Body of pancreas (tissue), 4 donors: ENCODE measurements at regions not wholly inside any gene's neighbourhood (a gene's known extent, or its start where the extent isn't known, plus 50 kb on each side); places are given as distances from the start of the nearest gene placed in this dataset.
"Not testable (repeated sequence)": the region's sequence is repeated elsewhere in the genome, so short reads cannot be mapped to it uniquely, and the experiment has no call there.

Experiments
- ATAC-seq: fragments of 150-250 bp; one replicate; pipeline ENCODE4 v1.9.1; 2016
- DNase-seq, 4 donors: peaks; one replicate each; pipeline ENCODE4 v3.0.0-alpha.2; 2019
- H3K27ac ChIP-seq, 4 donors: fragments of 200-600 bp; sonication (generic); 1 replicate in 3 of 4; 2 replicates in 1 of 4; pipeline versions ENCODE4 v1.5.1 to v1.6.1; 2016 to 2019; ENCODE audit warnings: mild to moderate bottlenecking in 1 of 4, mixed read lengths in 1 of 4, moderate library complexity in 1 of 4
- H3K27me3 ChIP-seq, 2 donors: fragments of 200-600 bp; sonication (generic); one replicate each; pipeline ENCODE4 v1.6.0; 2016; ENCODE audit warnings: mild to moderate bottlenecking in 1 of 2
- H3K36me3 ChIP-seq, 2 donors: fragments of 200-600 bp; sonication (generic); replicated peaks in 1 of 2; 2 replicates each; pipeline ENCODE4 v1.5.1; 2016; ENCODE audit warnings: low read depth in 2 of 2; ENCODE audit not compliant: insufficient read depth in 1 of 2
- H3K4me1 ChIP-seq: fragments of 200-600 bp; sonication (generic); one replicate; pipeline ENCODE4 v1.6.0; 2016
- H3K4me3 ChIP-seq, 2 donors: fragments of 200-600 bp; sonication (generic); 1 replicate in 1 of 2; 2 replicates in 1 of 2; pipeline ENCODE4 v1.5.1; 2016 to 2019
- H3K9me3 ChIP-seq, 3 donors: fragments of 200-600 bp; sonication (generic); 1 replicate in 2 of 3; 2 replicates in 1 of 3; pipeline ENCODE4 v1.5.1; 2016
- CTCF ChIP-seq, 7 experiments: fragments of 450-650 bp in 4 of 7; fragments of 200-600 bp in 3 of 7; sonication (generic) in 3 of 7; IDR thresholded peaks; one replicate each; pipeline ENCODE4 v1.5.1; 2016 to 2019; ENCODE audit warnings: antibody characterized with exemption in 7 of 7
- POLR2A ChIP-seq, 3 donors: fragments of 450-650 bp; IDR thresholded peaks; one replicate each; pipeline ENCODE4 v1.6.1; 2016; ENCODE audit warnings: antibody characterized with exemption in 3 of 3, mild to moderate bottlenecking in 2 of 3
- WGBS, 2 donors: methylation state at CpG; one replicate each; pipeline ENCODE4 v1.1.5; 2017; 5-methylcytosine and 5-hydroxymethylcytosine counted together
- intact Hi-C: fragments of 100-400 bp; cut with DNase I; formaldehyde crosslinking; loops from one replicate; pipeline ENCODE4 v1.15.1; 2023

GRCh38 chr3:156038869-156039268 lies 81.5 kb upstream of the KCNAB1 start:
- ATAC-seq (no peak), DNase-seq (no peak)
- Histone ChIP-seq H3K4me1 (no peaks in the 10 kb centered on the region), H3K4me3 (no peak overlapping the region), H3K27ac (no peak overlapping the region), H3K9me3 (no peaks in the 10 kb centered on the region), H3K36me3 (no peaks in the 10 kb centered on the region), H3K27me3 (no peaks in the 10 kb centered on the region)
- 97% methylated on average over 1 of the region's 1 CpG for WGBS, 2 donors
- intact Hi-C loops: no loop called here
- no peak for TF ChIP-seq POLR2A (IDR thresholded peaks at IDR 0.05)

GRCh38 chr3:156040041-156040440 lies 80.3 kb upstream of the KCNAB1 start:
- Histone ChIP-seq H3K4me3 (no peak overlapping the region), H3K27ac (no peak overlapping the region), H3K4me1 (no peaks in the 10 kb centered on the region), H3K9me3 (no peaks in the 10 kb centered on the region), H3K27me3 (no peaks in the 10 kb centered on the region), H3K36me3 (no peaks in the 10 kb centered on the region)
- TF ChIP-seq POLR2A (IDR thresholded peaks at IDR 0.05) (no peak), CTCF (IDR thresholded peaks at IDR 0.05) (no peak)
- intact Hi-C loops: no loop called here
- no peak for ATAC-seq
- DNase-seq: no peak
- 57 to 62% methylated on average over 1 of the region's 1 CpG for WGBS, 2 donors

GRCh38 chr3:156041216-156041841 lies 79.0 kb upstream of the KCNAB1 start:
- H3K27ac ChIP-seq, H3K4me3 ChIP-seq, H3K4me1 ChIP-seq, H3K9me3 ChIP-seq, ATAC-seq, DNase-seq, intact Hi-C loops, H3K27me3 ChIP-seq, H3K36me3 ChIP-seq: not testable (repeated sequence)
- 94 to 96% methylated on average over 4 to 36 of the region's 36 CpGs for WGBS, 2 donors

GRCh38 chr3:156041856-156042255 lies 78.5 kb upstream of the KCNAB1 start:
- H3K4me3 ChIP-seq, H3K36me3 ChIP-seq, H3K27me3 ChIP-seq, H3K27ac ChIP-seq, H3K4me1 ChIP-seq, intact Hi-C loops, ATAC-seq, H3K9me3 ChIP-seq, DNase-seq: not testable (repeated sequence)
- WGBS, 2 donors: 68 to 77% methylated on average over 7 of the region's 7 CpGs

- 34 to 35% methylated on average over 13 to 17 of the region's 17 CpGs for WGBS, 2 donors
- ATAC-seq (peak; percentile 35), DNase-seq (peak; percentile 48 to 64 (median 58))
- H3K36me3 ChIP-seq, H3K27me3 ChIP-seq, H3K27ac ChIP-seq, intact Hi-C loops, H3K4me3 ChIP-seq, H3K9me3 ChIP-seq, H3K4me1 ChIP-seq: not testable (repeated sequence)
- TF ChIP-seq CTCF (IDR thresholded peaks at IDR 0.05): peak; percentile 45 to 84 (median 65)
These were observed 76.3 kb upstream of the KCNAB1 start for GRCh38 chr3:156043832-156044633.

- 85 to 91% methylated on average over 8 to 12 of the region's 13 CpGs for whole genome bisulfite sequencing, 2 donors
- no peaks in the 10 kb centered on the region for H3K4me1 ChIP-seq
- intact Hi-C loops: no loop called here
- no peak overlapping the region for H3K4me3 ChIP-seq
- no peak for TF ChIP-seq POLR2A (IDR thresholded peaks at IDR 0.05)
- no peak for TF ChIP-seq CTCF (IDR thresholded peaks at IDR 0.05)
- ATAC-seq (no peak), DNase-seq (no peak)
- H3K9me3 ChIP-seq: no peaks in the 10 kb centered on the region
- no peak overlapping the region for H3K27ac ChIP-seq
- H3K27me3 ChIP-seq: no peaks in the 10 kb centered on the region
- no peaks in the 10 kb centered on the region for H3K36me3 ChIP-seq
These were observed 75.8 kb upstream of the KCNAB1 start for GRCh38 chr3:156044634-156044975.

GRCh38 chr3:156048483-156048882 lies 71.9 kb upstream of the KCNAB1 start:
- intact Hi-C loops, ATAC-seq: not testable (repeated sequence)
- 81% methylated on average over 3 of the region's 3 CpGs for WGBS, 2 donors

More at GRCh38 chr3:156048483-156048882, 71.9 kb upstream of the KCNAB1 start:
- not testable (repeated sequence) for DNase-seq, H3K4me3 ChIP-seq, H3K4me1 ChIP-seq, H3K27me3 ChIP-seq, H3K27ac ChIP-seq, H3K36me3 ChIP-seq, H3K9me3 ChIP-seq
